ENCODE measurements at regions not wholly inside any gene's neighbourhood (a gene's known extent, or its start where the extent isn't known, plus 50 kb on each side); places are given as distances from the start of the nearest gene placed in this dataset.

GRCh38 chr6:115631028-115631427 lies 429.7 kb downstream of the FRK start:
- intact Hi-C loops (cut with micrococcal nuclease) = no loop called here

More at GRCh38 chr6:115631028-115631427, 429.7 kb downstream of the FRK start:
- ChIA-PET RAD21 (ENCODE audit: low non-redundant PET in 1 of 2, low total read pairs in 2 of 2, uncharacterized antibody in 2 of 2, unreplicated experiment in 2 of 2) (no interaction called here), POLR2A (no interaction called here), CTCF (no interaction called here)
- Histone ChIP-seq H3K9ac (ENCODE audit: low read length) (no peak overlapping the region), H3K27ac (ENCODE audit: low read depth, low read length) (no peak overlapping the region), H3K36me3 (ENCODE audit: control insufficient read depth in 1 of 2, insufficient read depth in 2 of 2, low read length in 2 of 2) (no peaks in the 10 kb centered on the region), H3K79me2 (ENCODE audit: insufficient read depth, low read length) (no peaks in the 10 kb centered on the region), H3K4me2 (ENCODE audit: low read length) (no peak overlapping the region), H3K27me3 (ENCODE audit: insufficient read depth, low read length) (no peaks in the 10 kb centered on the region), H3K4me3 (replicated peaks in 1 of 2; ENCODE audit: low read depth in 1 of 2, low read length in 2 of 2) (no peak overlapping the region), H4K20me1 (ENCODE audit: insufficient read depth) (no peaks in the 10 kb centered on the region), H3K9me3 (ENCODE audit: control insufficient read depth in 1 of 2, insufficient read depth in 1 of 2, low read depth in 1 of 2, low read length in 2 of 2) (no peaks in the 10 kb centered on the region), H3K9me2 (ENCODE audit: insufficient read depth) (no peaks in the 10 kb centered on the region), H3K4me1 (ENCODE audit: control insufficient read depth in 1 of 2, insufficient read depth in 2 of 2, low read length in 2 of 2) (no peaks in the 10 kb centered on the region), H2AFZ (ENCODE audit: low read depth, low read length, poor library complexity, severe bottlenecking) (no peak overlapping the region)
- BruUV-seq (replicated peaks) = no TSS peak
- no peak for DNase-seq (ENCODE audit: low read depth, low spot score)
- no peak for ATAC-seq
- TF ChIP-seq POLR2AphosphoS5 (IDR thresholded peaks at IDR 0.05; ENCODE audit: low read depth, low read length) (no peak), MAX (IDR thresholded peaks at IDR 0.05) (no peak), ATF3 (IDR thresholded peaks at IDR 0.05) (no peak), JUND (IDR thresholded peaks at IDR 0.05) (no peak), EGR1 (IDR thresholded peaks at IDR 0.05; ENCODE audit: low read depth) (no peak), CEBPB (IDR thresholded peaks at IDR 0.05; ENCODE audit: low read depth) (no peak), ELF1 (IDR thresholded peaks at IDR 0.05; ENCODE audit: borderline replicate concordance, low read depth) (no peak), YY1 (IDR thresholded peaks at IDR 0.05; ENCODE audit: extremely low read depth, insufficient replicate concordance, low read depth, low read length) (no peak), EZH2 (IDR thresholded peaks at IDR 0.05) (no peak), SP1 (IDR thresholded peaks at IDR 0.05; ENCODE audit: low read depth) (no peak), ZNF274 (IDR thresholded peaks at IDR 0.05; ENCODE audit: low read depth, low read length) (no peak), EZH2phosphoT487 (IDR thresholded peaks at IDR 0.05; ENCODE audit: borderline replicate concordance) (no peak), CBX3 (IDR thresholded peaks at IDR 0.05; ENCODE audit: low read depth) (no peak), FOSL1 (IDR thresholded peaks at IDR 0.05; ENCODE audit: low read depth) (no peak), SRF (IDR thresholded peaks at IDR 0.05; ENCODE audit: low read depth) (no peak), TCF7L2 (IDR thresholded peaks at IDR 0.05; ENCODE audit: borderline replicate concordance, extremely low read depth, insufficient read depth, insufficient read length) (no peak)
- TF ChIP-seq, protein P1, sequence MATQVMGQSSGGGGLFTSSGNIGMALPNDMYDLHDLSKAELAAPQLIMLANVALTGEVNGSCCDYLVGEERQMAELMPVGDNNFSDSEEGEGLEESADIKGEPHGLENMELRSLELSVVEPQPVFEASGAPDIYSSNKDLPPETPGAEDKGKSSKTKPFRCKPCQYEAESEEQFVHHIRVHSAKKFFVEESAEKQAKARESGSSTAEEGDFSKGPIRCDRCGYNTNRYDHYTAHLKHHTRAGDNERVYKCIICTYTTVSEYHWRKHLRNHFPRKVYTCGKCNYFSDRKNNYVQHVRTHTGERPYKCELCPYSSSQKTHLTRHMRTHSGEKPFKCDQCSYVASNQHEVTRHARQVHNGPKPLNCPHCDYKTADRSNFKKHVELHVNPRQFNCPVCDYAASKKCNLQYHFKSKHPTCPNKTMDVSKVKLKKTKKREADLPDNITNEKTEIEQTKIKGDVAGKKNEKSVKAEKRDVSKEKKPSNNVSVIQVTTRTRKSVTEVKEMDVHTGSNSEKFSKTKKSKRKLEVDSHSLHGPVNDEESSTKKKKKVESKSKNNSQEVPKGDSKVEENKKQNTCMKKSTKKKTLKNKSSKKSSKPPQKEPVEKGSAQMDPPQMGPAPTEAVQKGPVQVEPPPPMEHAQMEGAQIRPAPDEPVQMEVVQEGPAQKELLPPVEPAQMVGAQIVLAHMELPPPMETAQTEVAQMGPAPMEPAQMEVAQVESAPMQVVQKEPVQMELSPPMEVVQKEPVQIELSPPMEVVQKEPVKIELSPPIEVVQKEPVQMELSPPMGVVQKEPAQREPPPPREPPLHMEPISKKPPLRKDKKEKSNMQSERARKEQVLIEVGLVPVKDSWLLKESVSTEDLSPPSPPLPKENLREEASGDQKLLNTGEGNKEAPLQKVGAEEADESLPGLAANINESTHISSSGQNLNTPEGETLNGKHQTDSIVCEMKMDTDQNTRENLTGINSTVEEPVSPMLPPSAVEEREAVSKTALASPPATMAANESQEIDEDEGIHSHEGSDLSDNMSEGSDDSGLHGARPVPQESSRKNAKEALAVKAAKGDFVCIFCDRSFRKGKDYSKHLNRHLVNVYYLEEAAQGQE (IDR thresholded peaks at IDR 0.05; ENCODE audit: low read depth) = no peak
- TF ChIP-seq, protein P2, sequence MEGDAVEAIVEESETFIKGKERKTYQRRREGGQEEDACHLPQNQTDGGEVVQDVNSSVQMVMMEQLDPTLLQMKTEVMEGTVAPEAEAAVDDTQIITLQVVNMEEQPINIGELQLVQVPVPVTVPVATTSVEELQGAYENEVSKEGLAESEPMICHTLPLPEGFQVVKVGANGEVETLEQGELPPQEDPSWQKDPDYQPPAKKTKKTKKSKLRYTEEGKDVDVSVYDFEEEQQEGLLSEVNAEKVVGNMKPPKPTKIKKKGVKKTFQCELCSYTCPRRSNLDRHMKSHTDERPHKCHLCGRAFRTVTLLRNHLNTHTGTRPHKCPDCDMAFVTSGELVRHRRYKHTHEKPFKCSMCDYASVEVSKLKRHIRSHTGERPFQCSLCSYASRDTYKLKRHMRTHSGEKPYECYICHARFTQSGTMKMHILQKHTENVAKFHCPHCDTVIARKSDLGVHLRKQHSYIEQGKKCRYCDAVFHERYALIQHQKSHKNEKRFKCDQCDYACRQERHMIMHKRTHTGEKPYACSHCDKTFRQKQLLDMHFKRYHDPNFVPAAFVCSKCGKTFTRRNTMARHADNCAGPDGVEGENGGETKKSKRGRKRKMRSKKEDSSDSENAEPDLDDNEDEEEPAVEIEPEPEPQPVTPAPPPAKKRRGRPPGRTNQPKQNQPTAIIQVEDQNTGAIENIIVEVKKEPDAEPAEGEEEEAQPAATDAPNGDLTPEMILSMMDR (IDR thresholded peaks at IDR 0.05 in 2 of 3, conservative IDR thresholded peaks at IDR 0.05 in 1 of 3; ENCODE audit: borderline replicate concordance in 1 of 3, insufficient read depth in 1 of 3, low read depth in 2 of 3, low read length in 2 of 3) = no peak
